HepG2 (cell line): ENCODE measurements at regions not wholly inside any gene's neighbourhood (a gene's known extent, or its start where the extent isn't known, plus 50 kb on each side); places are given as distances from the start of the nearest gene placed in this dataset.

Source experiments
- ATAC-seq: fragments of 200-7000 bp; cut with Tn5 transposase; 3 replicates; pipeline ENCODE4 v1.9.1; 2020; ENCODE audit warnings: mild to moderate bottlenecking, moderate library complexity
- BruUV-seq: library from RNA; stranded (reverse); fragments of 400-500 nt; replicated peaks from 2 replicates; lab custom pipeline; 2021; lab: Mats Ljungman, UMichigan
- CTCF ChIA-PET: fragments of 300-600 bp; formaldehyde crosslinking; extraction: SDS; loops from one replicate; lab custom pipeline; 2021; ENCODE audit warnings: low total read pairs, inconsistent platforms, low intra/inter-chr PET ratio; lab: Yijun Ruan, JAX
- POLR2A ChIA-PET: fragments of 350-600 bp; sonication (Branson Sonifier 250); formaldehyde crosslinking; loops from one replicate; lab custom pipeline; 2020; ENCODE audit warnings: antibody characterized with exemption, inconsistent platforms; lab: Yijun Ruan, JAX
- DNase-seq: peaks from one replicate; pipeline ENCODE4 v3.0.0-alpha.2; 2015; ENCODE audit warnings: low spot score
- FAIRE-seq: peaks from 3 replicates; lab custom pipeline; 2011; peaks lifted over from hg19 to GRCh38; lab: Jason Lieb, UNC
- H2AFZ ChIP-seq: one replicate; pipeline ENCODE4 v1.6.1; 2011; ENCODE audit warnings: low read length, inconsistent platforms
- H3K27ac ChIP-seq: fragments of 300-600 bp; 3 replicates; pipeline ENCODE4 v1.8.0; 2011; ENCODE audit warnings: mixed run types, mild to moderate bottlenecking, mixed read lengths, low read length, inconsistent platforms; ENCODE audit not compliant: insufficient read depth; ENCODE audit errors: extremely low read length
- H3K27me3 ChIP-seq, 2 experiments: fragments of 200-600 bp in 1 of 2; 2 replicates in 1 of 2; 3 replicates in 1 of 2; pipeline versions ENCODE4 v1.6.0 to v1.8.0; 2011; ENCODE audit warnings: low read length in 2 of 2, mild to moderate bottlenecking in 2 of 2, moderate library complexity in 2 of 2, inconsistent platforms in 1 of 2; ENCODE audit not compliant: insufficient read depth in 2 of 2, control insufficient read depth in 1 of 2
- H3K36me3 ChIP-seq, 2 experiments: fragments of 200-600 bp in 1 of 2; replicated peaks in 1 of 2; 2 replicates in 1 of 2; 3 replicates in 1 of 2; pipeline versions ENCODE4 v1.5.1 to v1.8.0; 2011; ENCODE audit warnings: low read length in 2 of 2, inconsistent platforms in 1 of 2; ENCODE audit not compliant: insufficient read depth in 2 of 2, control insufficient read depth in 1 of 2
- H3K4me1 ChIP-seq: 2 replicates; pipeline ENCODE4 v1.5.1; 2012; ENCODE audit warnings: low read length, inconsistent platforms; ENCODE audit not compliant: insufficient read depth
- H3K4me2 ChIP-seq: 2 replicates; pipeline ENCODE4 v1.6.0; 2011; ENCODE audit warnings: low read depth, low read length, inconsistent platforms
- H3K4me3 ChIP-seq, 3 experiments: fragments of 200-600 bp in 1 of 3; sonication (generic), shearing (Covaris generic) in 1 of 3; replicated peaks in 1 of 3; 2 replicates each; pipeline ENCODE4 v1.5.1; 2011 to 2016; ENCODE audit warnings: low read length in 3 of 3, inconsistent platforms in 2 of 3, low read depth in 2 of 3, mild to moderate bottlenecking in 2 of 3, control low read depth in 1 of 3, mixed read lengths in 1 of 3; ENCODE audit not compliant: insufficient read depth in 1 of 3
- H3K79me2 ChIP-seq: one replicate; pipeline ENCODE4 v1.6.1; 2011; ENCODE audit warnings: low read length, inconsistent platforms; ENCODE audit not compliant: insufficient read depth
- H3K9ac ChIP-seq: 2 replicates; pipeline ENCODE4 v1.6.0; 2011; ENCODE audit warnings: mild to moderate bottlenecking, low read depth, low read length, inconsistent platforms; ENCODE audit not compliant: insufficient read depth
- H3K9me3 ChIP-seq: 2 replicates; pipeline ENCODE4 v1.5.1; 2012; ENCODE audit warnings: mild to moderate bottlenecking, low read length
- H4K20me1 ChIP-seq: 2 replicates; pipeline ENCODE4 v1.6.0; 2011; ENCODE audit warnings: inconsistent platforms, mild to moderate bottlenecking, low read length, moderate library complexity; ENCODE audit not compliant: insufficient read depth
- ETS1 ChIP-seq: sonication (generic); formaldehyde crosslinking; IDR thresholded peaks from 2 replicates; pipeline ENCODE4 v1.4.0; 2020; ENCODE audit warnings: missing genetic modification reagents
- FOSL1 ChIP-seq: sonication (generic); formaldehyde crosslinking; IDR thresholded peaks from 2 replicates; pipeline ENCODE4 v1.9.0; 2021; ENCODE audit warnings: missing genetic modification reagents, borderline replicate concordance
- GLMP ChIP-seq: sonication (generic); formaldehyde crosslinking; IDR thresholded peaks from 2 replicates; pipeline ENCODE4 v1.9.0; 2021; ENCODE audit warnings: missing genetic modification reagents, mild to moderate bottlenecking, borderline replicate concordance
- GTF3A ChIP-seq: sonication (generic); formaldehyde crosslinking; conservative IDR thresholded peaks from 2 replicates; pipeline ENCODE4 v1.4.0; 2020; ENCODE audit warnings: mild to moderate bottlenecking, missing genetic modification reagents
- HHEX ChIP-seq: IDR thresholded peaks from 2 replicates; pipeline ENCODE4 v1.6.1; 2016; ENCODE audit warnings: control low read depth
- HINFP ChIP-seq: sonication (generic); formaldehyde crosslinking; IDR thresholded peaks from 2 replicates; pipeline ENCODE4 v1.4.0; 2020; ENCODE audit warnings: low read depth, mild to moderate bottlenecking, missing genetic modification reagents
- HMGXB4 ChIP-seq, 2 experiments: sonication (generic) in 1 of 2; formaldehyde crosslinking in 1 of 2; IDR thresholded peaks; 2 replicates each; pipeline versions ENCODE4 v1.4.0 to v1.6.1; 2018 to 2020; ENCODE audit warnings: missing genetic modification reagents in 2 of 2, borderline replicate concordance in 1 of 2, low read depth in 1 of 2, mild to moderate bottlenecking in 1 of 2, missing biosample characterization in 1 of 2
- MAFG ChIP-seq: sonication (generic); formaldehyde crosslinking; IDR thresholded peaks from 2 replicates; pipeline ENCODE4 v1.5.1; 2020; ENCODE audit warnings: mild to moderate bottlenecking, missing genetic modification reagents
- MTA1 ChIP-seq: sonication (generic); formaldehyde crosslinking; IDR thresholded peaks from 2 replicates; pipeline ENCODE4 v1.4.0; 2020; ENCODE audit warnings: missing genetic modification reagents, mild to moderate bottlenecking, borderline replicate concordance
- NFE2L1 ChIP-seq: sonication (generic); formaldehyde crosslinking; IDR thresholded peaks from 2 replicates; pipeline ENCODE4 v1.4.0; 2020; ENCODE audit warnings: missing genetic modification reagents, mild to moderate bottlenecking, borderline replicate concordance
- ONECUT2 ChIP-seq: sonication (generic); formaldehyde crosslinking; IDR thresholded peaks from 2 replicates; pipeline ENCODE4 v1.4.0; 2020; ENCODE audit warnings: missing genetic modification reagents
- SMAD1 ChIP-seq: sonication (generic); formaldehyde crosslinking; IDR thresholded peaks from 2 replicates; pipeline ENCODE4 v1.4.0; 2020; ENCODE audit warnings: missing genetic modification reagents, low read depth, mild to moderate bottlenecking, borderline replicate concordance
- SNAPC5 ChIP-seq: sonication (generic); formaldehyde crosslinking; IDR thresholded peaks from 2 replicates; pipeline ENCODE4 v1.8.1; 2023; ENCODE audit warnings: mild to moderate bottlenecking, missing genetic modification reagents, borderline replicate concordance
- TFAP4 ChIP-seq: sonication (generic); IDR thresholded peaks from 2 replicates; pipeline ENCODE4 v1.6.1; 2016; ENCODE audit warnings: low read depth, borderline replicate concordance
- ZBTB1 ChIP-seq: sonication (generic); formaldehyde crosslinking; IDR thresholded peaks from 2 replicates; pipeline ENCODE4 v1.4.0; 2020; ENCODE audit warnings: missing genetic modification reagents, borderline replicate concordance
- ZNF33A ChIP-seq: sonication (generic); formaldehyde crosslinking; IDR thresholded peaks from 2 replicates; pipeline ENCODE4 v1.5.1; 2020; ENCODE audit warnings: missing genetic modification reagents, mild to moderate bottlenecking, moderate library complexity, borderline replicate concordance
- ZNF552 ChIP-seq: sonication (generic); formaldehyde crosslinking; IDR thresholded peaks from 2 replicates; pipeline ENCODE4 v1.9.0; 2022; ENCODE audit warnings: missing genetic modification reagents, mild to moderate bottlenecking, borderline replicate concordance
- ZNF577 ChIP-seq: sonication (generic); formaldehyde crosslinking; IDR thresholded peaks from 2 replicates; pipeline ENCODE4 v1.4.0; 2020; ENCODE audit warnings: mild to moderate bottlenecking, low read depth, missing genetic modification reagents, borderline replicate concordance
- WGBS: methylation state at CpG from one replicate; pipeline ENCODE4 v1.1.6; 2017; ENCODE audit warnings: low lambda C conversion rate; 5-methylcytosine and 5-hydroxymethylcytosine counted together
- in situ Hi-C: cut with HindIII; loops from 2 replicates; pipeline ENCODE4 v1.10.0; 2017; ENCODE audit warnings: low pct_unique_long_range_greater_than_20kb; ENCODE audit not compliant: extremely low pct_ligation_motif_present
- intact Hi-C: fragments of 100-400 bp; cut with micrococcal nuclease; formaldehyde crosslinking; loops from one replicate; pipeline ENCODE4 v1.10.0; 2022; ENCODE audit not compliant: unreplicated experiment

- H3K4me1 ChIP-seq = no peaks in the 10 kb centered on the region
- no peak overlapping the region for H3K27ac ChIP-seq
- in situ Hi-C loops (no loop called here), intact Hi-C loops (no loop called here)
- H3K79me2 ChIP-seq = no peaks in the 10 kb centered on the region
- no TSS peak for BruUV-seq
- no peak overlapping the region for H2AFZ ChIP-seq
- H3K27me3 ChIP-seq = no peaks in the 10 kb centered on the region
- no peak overlapping the region for H3K4me3 ChIP-seq
- H4K20me1 ChIP-seq = no peaks in the 10 kb centered on the region
- DNase-seq = no peak
- ChIA-PET CTCF (no interaction called here), POLR2A (no interaction called here)
- no peak overlapping the region for H3K4me2 ChIP-seq
- no peak for FAIRE-seq
- TF ChIP-seq HMGXB4 (CRISPR knock-in tag; IDR thresholded peaks at IDR 0.05; ENCODE audit: borderline replicate concordance in 1 of 2, low read depth in 1 of 2) (no peak), HHEX (CRISPR knock-in tag) (no peak), GLMP (no peak), ZNF33A (CRISPR knock-in tag) (no peak), ETS1 (CRISPR knock-in tag) (no peak), ZNF577 (CRISPR knock-in tag) (no peak), ZBTB1 (CRISPR knock-in tag) (no peak), MTA1 (no peak), NFE2L1 (CRISPR knock-in tag) (no peak), TFAP4 (no peak), SNAPC5 (CRISPR knock-in tag) (no peak), FOSL1 (CRISPR knock-in tag) (no peak), ZNF552 (no peak), HINFP (CRISPR knock-in tag) (no peak), ONECUT2 (no peak), GTF3A (CRISPR knock-in tag) (no peak), SMAD1 (no peak), MAFG (CRISPR knock-in tag) (no peak)
- 8% methylated on average over 5 of the region's 5 CpGs for WGBS
- ATAC-seq = no peak
- H3K9me3 ChIP-seq = no peaks in the 10 kb centered on the region
- no peaks in the 10 kb centered on the region for H3K36me3 ChIP-seq
- no peak overlapping the region for H3K9ac ChIP-seq
Measured at GRCh38 chr12:58554522-58555157, 365.7 kb downstream of the LRIG3 start.
